A673 (cell line): ENCODE measurements at regions not wholly inside any gene's neighbourhood (a gene's known extent, or its start where the extent isn't known, plus 50 kb on each side); places are given as distances from the start of the nearest gene placed in this dataset.

Experiments used
- BruUV-seq: library from RNA; stranded (reverse); fragments of 400-500 nt; replicated peaks from 2 replicates; lab custom pipeline; 2021; lab: Mats Ljungman, UMichigan
- CTCF ChIA-PET: fragments of 300-600 bp; sonication (Branson Sonifier 250); formaldehyde crosslinking; loops from one replicate; lab custom pipeline; 2022; ENCODE audit warnings: antibody characterized with exemption; lab: Charles Lee
- POLR2A ChIA-PET: fragments of 300-600 bp; sonication (Branson Sonifier 250); formaldehyde crosslinking; loops from one replicate; lab custom pipeline; 2022; ENCODE audit warnings: antibody characterized with exemption; ENCODE audit not compliant: low non-redundant PET; lab: Charles Lee
- DNase-seq: peaks from one replicate; pipeline ENCODE4 v3.0.0-alpha.2; 2015; ENCODE audit warnings: low spot score
- H3K27ac ChIP-seq: fragments of 200-600 bp; sonication (generic); 2 replicates; pipeline ENCODE4 v1.5.1; 2016; ENCODE audit warnings: mixed run types, low read depth, mild to moderate bottlenecking, mixed read lengths, antibody characterized with exemption, low read length; ENCODE audit not compliant: poor library complexity, severe bottlenecking
- H3K27me3 ChIP-seq: fragments of 200-600 bp; sonication (generic); replicated peaks from 2 replicates; pipeline ENCODE4 v1.6.1; 2017; ENCODE audit warnings: mixed run types, low read depth, mild to moderate bottlenecking, mixed read lengths, antibody characterized with exemption, low read length; ENCODE audit not compliant: insufficient read depth, poor library complexity
- H3K36me3 ChIP-seq: fragments of 200-600 bp; sonication (generic); 2 replicates; pipeline ENCODE4 v1.6.1; 2016; ENCODE audit warnings: mixed run types, mild to moderate bottlenecking, mixed read lengths, antibody characterized with exemption, low read length; ENCODE audit not compliant: insufficient read depth, poor library complexity, severe bottlenecking
- H3K4me1 ChIP-seq: fragments of 200-600 bp; sonication (generic); 2 replicates; pipeline ENCODE4 v1.6.1; 2017; ENCODE audit warnings: mixed run types, mild to moderate bottlenecking, mixed read lengths, antibody characterized with exemption, low read length; ENCODE audit not compliant: insufficient read depth, poor library complexity, severe bottlenecking
- H3K4me3 ChIP-seq: fragments of 200-600 bp; sonication (generic); 2 replicates; pipeline ENCODE4 v1.5.1; 2016; ENCODE audit warnings: low read depth, mixed run types, mild to moderate bottlenecking, mixed read lengths, low read length; ENCODE audit not compliant: poor library complexity, severe bottlenecking
- H3K9me3 ChIP-seq: fragments of 200-600 bp; sonication (generic); 2 replicates; pipeline ENCODE4 v1.6.1; 2016; ENCODE audit warnings: mixed run types, low read depth, mild to moderate bottlenecking, mixed read lengths, antibody characterized with exemption, low read length; ENCODE audit not compliant: poor library complexity, severe bottlenecking
- CTCF ChIP-seq: fragments of 300-800, 200-600 bp; sonication (generic); conservative IDR thresholded peaks from 2 replicates; pipeline ENCODE4 v1.5.1; 2017; ENCODE audit warnings: low read depth, mild to moderate bottlenecking, antibody characterized with exemption, low read length, moderate library complexity, mixed read lengths
- EZH2 ChIP-seq: fragments of 200-600 bp; sonication (generic); IDR thresholded peaks from 2 replicates; pipeline ENCODE4 v1.6.1; 2017; ENCODE audit warnings: borderline replicate concordance, low read depth, mild to moderate bottlenecking, mixed read lengths, antibody characterized with exemption, low read length; ENCODE audit not compliant: poor library complexity, severe bottlenecking
- intact Hi-C: fragments of 100-400 bp; cut with micrococcal nuclease; formaldehyde crosslinking; loops from one replicate; pipeline ENCODE4 v1.10.0; 2022; ENCODE audit not compliant: unreplicated experiment

GRCh38 chr9:75197561-75197960 is 109.2 kb downstream of the OSTF1 start:
- DNase-seq, result peak; percentile 19
- CTCF ChIA-PET, result interaction anchor here (0.7 kb wide), 1 partner anchor 472 kb away, joined by 3 read pairs; no protein-coding TSS in a partner anchor
- Histone ChIP-seq H3K4me3 (no peak overlapping the region), H3K36me3 (no peaks in the 10 kb centered on the region), H3K27me3 (peaks cover 16% of the 10 kb centered on the region), H3K4me1 (no peaks in the 10 kb centered on the region), H3K27ac (no peak overlapping the region), H3K9me3 (no peaks in the 10 kb centered on the region)
- BruUV-seq, result no TSS peak
- POLR2A ChIA-PET, result no interaction called here
- TF ChIP-seq EZH2 (no peak), CTCF (no peak)
- intact Hi-C loops, result loop anchor here (5.0 kb wide), 1 partner anchor 1515 kb away; no protein-coding TSS in a partner anchor

- H3K9me3 ChIP-seq, result no peaks in the 10 kb centered on the region
- H3K4me3 ChIP-seq, result no peak overlapping the region
- H3K27me3 ChIP-seq, result peaks cover 16% of the 10 kb centered on the region
- no peaks in the 10 kb centered on the region for H3K4me1 ChIP-seq
- no peak for TF ChIP-seq EZH2
- peak; percentile 24; the same call in 1 of the 2 replicates for TF ChIP-seq CTCF
- CTCF ChIA-PET, result no interaction called here
- no peak for DNase-seq
- BruUV-seq, result no TSS peak
- intact Hi-C loops, result loop anchor here (5.0 kb wide), 1 partner anchor 1514 kb away; no protein-coding TSS in a partner anchor
- no peak overlapping the region for H3K27ac ChIP-seq
- no peaks in the 10 kb centered on the region for H3K36me3 ChIP-seq
- POLR2A ChIA-PET, result no interaction called here
Observed at GRCh38 chr9:75198436-75198835, 110.1 kb downstream of the OSTF1 start.

GRCh38 chr9:75200892-75201470 is 112.7 kb downstream of the OSTF1 start:
- ChIA-PET CTCF (no interaction called here), POLR2A (no interaction called here)
- no peaks in the 10 kb centered on the region for H3K4me1 ChIP-seq
- H3K36me3 ChIP-seq, result no peaks in the 10 kb centered on the region
- no peak overlapping the region for H3K27ac ChIP-seq
- H3K9me3 ChIP-seq, result no peaks in the 10 kb centered on the region
- no peak overlapping the region for H3K4me3 ChIP-seq
- TF ChIP-seq EZH2 (no peak), CTCF (peak; percentile 70)
- peak; percentile 57 for DNase-seq
- intact Hi-C loops, result loop anchor here (1.0 to 2.0 kb wide), 3 partner anchors 37 to 1102 kb away; no protein-coding TSS in a partner anchor
- peaks cover 4% of the 10 kb centered on the region for H3K27me3 ChIP-seq
- no TSS peak for BruUV-seq
